Osteocyte (in vitro differentiated cells): ENCODE measurements at regions not wholly inside any gene's neighbourhood (a gene's known extent, or its start where the extent isn't known, plus 50 kb on each side); places are given as distances from the start of the nearest gene placed in this dataset.

Experiments used
- DNase-seq: peaks from one replicate; pipeline ENCODE4 v3.0.0; 2021; ENCODE audit warnings: mixed read lengths; ENCODE audit not compliant: unreplicated experiment; ENCODE audit errors: extremely low spot score
- H3K27ac Mint-ChIP-seq: one replicate; pipeline ENCODE4 v1.8.0; 2021; ENCODE audit warnings: mild to moderate bottlenecking, mixed read lengths; ENCODE audit not compliant: unreplicated experiment
- H3K27me3 Mint-ChIP-seq: one replicate; pipeline ENCODE4 v1.8.0; 2021; ENCODE audit warnings: mixed read lengths; ENCODE audit not compliant: unreplicated experiment
- H3K36me3 Mint-ChIP-seq: one replicate; pipeline ENCODE4 v1.8.0; 2021; ENCODE audit warnings: mixed read lengths; ENCODE audit not compliant: unreplicated experiment
- H3K4me1 Mint-ChIP-seq: one replicate; pipeline ENCODE4 v1.8.0; 2021; ENCODE audit warnings: mixed read lengths; ENCODE audit not compliant: unreplicated experiment
- H3K4me3 Mint-ChIP-seq: one replicate; pipeline ENCODE4 v1.8.0; 2021; ENCODE audit warnings: mild to moderate bottlenecking, moderate library complexity, mixed read lengths; ENCODE audit not compliant: unreplicated experiment
- H3K9me3 Mint-ChIP-seq: one replicate; pipeline ENCODE4 v1.8.0; 2021; ENCODE audit warnings: mixed read lengths; ENCODE audit not compliant: unreplicated experiment
- TF ChIP-seq, protein P1 (sequence below): fragments of 200-600 bp; sonication (generic); IDR thresholded peaks from 2 replicates; pipeline ENCODE4 v1.5.0; 2021; ENCODE audit warnings: antibody characterized with exemption, mild to moderate bottlenecking, moderate library complexity

DNA sequence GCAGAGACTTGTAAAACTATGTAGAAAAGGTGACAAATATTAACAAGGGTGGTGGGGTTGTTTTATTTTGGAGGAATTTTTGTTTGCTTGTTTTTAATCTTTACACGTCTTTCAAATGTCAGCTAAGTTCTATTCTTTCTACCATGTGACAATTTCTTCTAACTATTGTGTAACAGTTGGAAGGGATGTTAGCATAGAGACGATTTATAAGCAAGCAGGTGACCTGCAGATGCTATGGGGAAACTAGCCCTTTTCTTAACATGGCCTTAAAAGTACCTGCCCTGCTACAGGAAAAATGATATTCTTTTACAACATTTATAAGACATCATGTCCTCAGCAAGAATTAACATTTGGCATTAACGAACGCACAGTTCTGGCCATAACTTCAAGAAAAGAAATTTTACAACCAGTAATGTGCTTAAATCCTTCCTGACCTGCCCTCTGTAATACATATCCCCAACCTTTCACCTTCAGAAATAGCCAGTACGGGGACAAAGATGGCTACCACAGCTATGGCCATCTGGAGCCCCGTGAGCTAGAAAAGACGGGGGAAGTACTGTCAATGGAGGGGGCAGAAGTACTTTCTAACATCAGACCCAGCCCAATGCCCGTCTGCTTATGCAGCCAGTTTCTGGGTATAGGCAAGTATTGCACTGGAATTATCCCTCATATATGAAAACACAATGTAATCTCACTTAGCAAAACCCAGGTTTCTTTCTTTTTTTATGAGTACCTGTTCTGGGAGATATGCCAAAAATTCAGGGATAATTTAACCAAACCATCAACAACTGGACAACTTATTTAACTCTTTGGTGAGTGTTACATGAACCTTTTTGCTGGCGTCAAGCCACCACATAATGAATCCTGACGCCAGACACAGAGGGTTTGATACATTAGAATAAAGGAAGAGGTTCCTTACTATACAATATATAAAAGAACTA, 67.7 kb upstream of the NR2F2 start:
- H3K27me3 Mint-ChIP-seq = no peaks in the 10 kb centered on the region

GRCh38 chr15:96264351-96264798, 66.1 kb upstream of the NR2F2 start:
- H3K9me3 Mint-ChIP-seq = no peaks in the 10 kb centered on the region
- peaks cover 56% of the 10 kb centered on the region for H3K36me3 Mint-ChIP-seq
- H3K4me1 Mint-ChIP-seq = peaks cover 23% of the 10 kb centered on the region
- DNase-seq = no peak
- no peaks in the 10 kb centered on the region for H3K27me3 Mint-ChIP-seq
- H3K4me3 Mint-ChIP-seq = no peak overlapping the region
- TF ChIP-seq, protein P1, sequence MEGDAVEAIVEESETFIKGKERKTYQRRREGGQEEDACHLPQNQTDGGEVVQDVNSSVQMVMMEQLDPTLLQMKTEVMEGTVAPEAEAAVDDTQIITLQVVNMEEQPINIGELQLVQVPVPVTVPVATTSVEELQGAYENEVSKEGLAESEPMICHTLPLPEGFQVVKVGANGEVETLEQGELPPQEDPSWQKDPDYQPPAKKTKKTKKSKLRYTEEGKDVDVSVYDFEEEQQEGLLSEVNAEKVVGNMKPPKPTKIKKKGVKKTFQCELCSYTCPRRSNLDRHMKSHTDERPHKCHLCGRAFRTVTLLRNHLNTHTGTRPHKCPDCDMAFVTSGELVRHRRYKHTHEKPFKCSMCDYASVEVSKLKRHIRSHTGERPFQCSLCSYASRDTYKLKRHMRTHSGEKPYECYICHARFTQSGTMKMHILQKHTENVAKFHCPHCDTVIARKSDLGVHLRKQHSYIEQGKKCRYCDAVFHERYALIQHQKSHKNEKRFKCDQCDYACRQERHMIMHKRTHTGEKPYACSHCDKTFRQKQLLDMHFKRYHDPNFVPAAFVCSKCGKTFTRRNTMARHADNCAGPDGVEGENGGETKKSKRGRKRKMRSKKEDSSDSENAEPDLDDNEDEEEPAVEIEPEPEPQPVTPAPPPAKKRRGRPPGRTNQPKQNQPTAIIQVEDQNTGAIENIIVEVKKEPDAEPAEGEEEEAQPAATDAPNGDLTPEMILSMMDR = no peak
- H3K27ac Mint-ChIP-seq = no peak overlapping the region

More for the DNA sequence above, 67.7 kb upstream of the NR2F2 start:
- no peak overlapping the region for H3K4me3 Mint-ChIP-seq
- DNase-seq = no peak
- peaks cover 19% of the 10 kb centered on the region for H3K4me1 Mint-ChIP-seq
- H3K36me3 Mint-ChIP-seq = peaks cover 52% of the 10 kb centered on the region
- no peaks in the 10 kb centered on the region for H3K9me3 Mint-ChIP-seq
- TF ChIP-seq, protein P1 = no peak
- no peak overlapping the region for H3K27ac Mint-ChIP-seq

GRCh38 chr15:96264801-96265515, 65.5 kb upstream of the NR2F2 start:
- DNase-seq = no peak

DNA sequence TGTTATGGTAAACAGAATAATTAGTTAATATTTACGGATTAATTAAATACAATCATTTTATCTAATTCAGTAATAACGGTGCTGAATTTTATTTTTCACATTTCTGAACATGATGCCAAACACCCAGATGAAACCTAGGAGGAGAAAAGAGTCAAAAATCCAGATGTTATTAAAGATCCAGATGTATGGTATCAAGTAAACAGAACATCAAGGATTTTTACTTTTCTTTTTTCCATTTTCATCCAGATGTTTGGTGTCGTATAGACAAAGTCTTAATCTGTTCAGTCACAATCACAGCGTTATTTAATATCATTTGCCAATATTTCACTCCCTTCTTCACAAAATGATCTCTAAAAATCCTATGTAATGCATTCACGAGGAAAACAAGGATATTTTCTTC, 64.0 kb upstream of the NR2F2 start:
- DNase-seq = no peak
- no peak overlapping the region for H3K4me3 Mint-ChIP-seq
- H3K36me3 Mint-ChIP-seq = peaks cover 63% of the 10 kb centered on the region
- peaks cover 21% of the 10 kb centered on the region for H3K4me1 Mint-ChIP-seq
- no peak overlapping the region for H3K27ac Mint-ChIP-seq
- no peaks in the 10 kb centered on the region for H3K27me3 Mint-ChIP-seq
- no peaks in the 10 kb centered on the region for H3K9me3 Mint-ChIP-seq
- TF ChIP-seq, protein P1 = no peak

More at GRCh38 chr15:96264801-96265515, 65.5 kb upstream of the NR2F2 start:
- Mint-ChIP-seq H3K27ac (no peak overlapping the region), H3K4me3 (no peak overlapping the region), H3K9me3 (no peaks in the 10 kb centered on the region), H3K27me3 (no peaks in the 10 kb centered on the region), H3K36me3 (peaks cover 58% of the 10 kb centered on the region), H3K4me1 (peaks cover 23% of the 10 kb centered on the region)
- TF ChIP-seq, protein P1 = no peak

DNA sequence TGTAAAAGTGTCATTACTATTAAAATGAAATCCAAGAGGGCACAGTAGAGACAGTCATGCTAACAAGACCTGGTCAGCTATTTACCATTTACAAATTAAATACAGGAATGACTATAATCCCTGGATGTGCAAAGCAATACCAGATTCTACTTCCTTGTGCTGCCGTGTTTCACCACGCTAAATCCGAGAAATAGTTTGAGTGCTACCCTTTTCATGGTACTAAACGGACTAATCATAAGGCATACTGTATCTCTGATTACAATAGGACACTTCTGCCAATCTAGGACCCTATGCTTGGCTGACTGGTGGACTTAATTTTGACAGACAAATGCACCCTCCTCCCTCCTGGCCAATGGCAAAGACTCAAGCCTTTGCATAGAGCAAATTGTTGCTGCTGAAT, 63.0 kb upstream of the NR2F2 start:
- Mint-ChIP-seq H3K4me3 (no peak overlapping the region), H3K36me3 (peaks cover 71% of the 10 kb centered on the region), H3K27ac (no peak overlapping the region), H3K9me3 (no peaks in the 10 kb centered on the region), H3K4me1 (peaks cover 16% of the 10 kb centered on the region), H3K27me3 (no peaks in the 10 kb centered on the region)
- no peak for DNase-seq
- TF ChIP-seq, protein P1 = no peak
